IPS-NIHi7 (cell line): ENCODE measurements at regions not wholly inside any gene's neighbourhood (a gene's known extent, or its start where the extent isn't known, plus 50 kb on each side); places are given as distances from the start of the nearest gene placed in this dataset.
"Not testable (repeated sequence)": the region's sequence is repeated elsewhere in the genome, so short reads cannot be mapped to it uniquely, and the experiment has no call there.

ENCODE experiments used
- DNase-seq: peaks from one replicate; pipeline ENCODE4 v3.0.0; 2012; ENCODE audit warnings: mixed read lengths; ENCODE audit errors: extremely low spot score

DNA sequence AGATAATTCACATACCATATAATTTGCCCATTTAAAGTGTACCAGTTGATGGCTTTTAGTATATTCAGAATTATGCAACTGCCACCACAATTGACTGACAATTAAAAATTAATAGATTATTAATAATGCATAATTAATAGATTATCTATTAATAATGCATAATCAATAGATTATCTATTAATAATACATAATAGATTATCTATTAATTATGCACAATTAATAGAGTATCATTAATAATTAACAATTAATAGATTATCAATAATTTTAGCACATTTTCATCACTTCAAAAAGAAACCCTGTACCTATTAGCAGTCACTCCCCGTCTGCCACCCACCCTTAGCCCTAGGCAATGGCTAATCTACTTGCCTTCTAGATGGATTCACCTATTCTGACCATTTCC, 108.6 kb upstream of the NR3C2 start:
- DNase-seq = no peak

DNA sequence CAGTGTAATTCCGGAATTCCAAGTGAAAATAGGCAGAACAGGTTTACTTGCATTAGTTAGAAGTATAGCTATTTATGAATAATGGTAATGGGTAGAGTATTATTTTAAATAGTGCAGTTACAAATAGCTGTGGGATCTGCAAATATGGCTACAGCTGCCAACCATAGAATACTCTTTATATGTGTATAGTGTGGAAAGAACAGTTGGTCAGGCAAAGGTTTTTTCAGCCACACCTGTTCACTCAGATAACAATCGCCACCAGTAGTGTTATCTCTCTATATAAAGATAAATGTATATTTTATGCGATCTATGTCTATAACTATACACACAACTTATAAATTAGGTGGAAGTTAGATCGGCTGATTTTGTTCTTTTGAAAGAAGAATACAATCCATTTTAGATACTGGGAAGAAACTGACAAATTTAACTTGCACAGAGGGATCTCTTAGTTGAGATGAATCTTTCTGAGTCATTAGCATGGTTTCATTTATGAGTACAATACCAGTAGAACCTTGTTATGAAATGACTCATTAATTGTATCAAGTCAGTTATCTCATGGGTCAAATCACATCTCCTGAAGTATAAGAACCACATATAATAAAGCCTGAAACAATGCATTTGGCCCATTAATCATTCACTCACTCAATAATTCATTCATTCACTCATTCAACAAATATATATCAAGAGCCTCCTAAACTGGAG, 100.9 kb upstream of the NR3C2 start:
- DNase-seq = no peak

DNA sequence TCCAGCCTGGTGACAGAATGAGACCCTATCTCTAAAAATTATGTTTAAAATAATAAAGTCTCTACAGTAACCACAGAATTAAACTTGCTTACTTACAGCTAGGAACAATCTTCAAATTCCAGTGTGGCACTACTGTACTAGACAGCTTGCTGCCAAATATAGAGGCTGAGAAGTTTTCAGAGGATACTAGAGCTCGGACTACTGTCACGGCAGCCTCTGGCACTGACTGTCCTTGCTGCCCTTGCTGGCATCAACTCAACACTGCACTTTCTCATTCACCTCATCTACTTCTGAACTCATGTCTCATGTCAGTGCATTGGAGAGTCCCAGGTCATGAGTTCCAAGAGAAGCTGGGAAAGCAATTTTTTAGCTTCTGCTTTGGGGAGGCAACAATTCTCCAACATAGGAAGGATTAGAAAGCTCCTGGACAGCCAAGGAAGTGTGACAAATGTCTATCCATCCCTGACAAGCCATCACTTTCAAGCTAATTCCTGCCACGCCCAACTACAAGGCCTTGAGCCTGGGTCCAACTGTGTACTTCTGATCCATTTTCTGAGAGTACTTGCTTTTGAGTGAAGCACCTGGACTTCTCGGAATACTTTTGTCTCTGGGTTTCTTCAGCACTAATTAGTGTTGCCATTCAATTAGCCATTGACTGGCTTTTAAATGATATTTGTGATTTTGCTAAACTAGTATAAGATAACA, 98.6 kb upstream of the NR3C2 start:
- no peak for DNase-seq

DNA sequence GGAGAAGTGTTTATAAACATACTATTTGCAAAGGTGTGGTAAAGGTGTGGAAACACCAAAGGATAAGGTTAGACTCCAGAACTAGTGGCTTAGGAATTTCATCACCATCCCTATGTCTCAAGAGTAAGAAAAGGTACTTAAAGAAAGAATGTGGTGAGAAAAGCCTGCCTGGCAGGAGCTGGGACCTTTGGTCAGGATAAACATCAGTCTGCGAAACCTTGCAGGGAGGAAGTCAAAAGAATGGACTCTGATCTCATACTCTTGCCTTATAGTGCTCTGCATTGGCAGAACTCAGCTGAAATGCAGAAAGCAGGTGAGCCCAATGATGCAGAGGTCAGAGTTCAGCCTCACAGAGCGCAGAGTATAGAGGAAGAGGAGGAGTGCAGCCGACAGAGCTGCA, 97.2 kb upstream of the NR3C2 start:
- DNase-seq = peak; percentile 23

DNA sequence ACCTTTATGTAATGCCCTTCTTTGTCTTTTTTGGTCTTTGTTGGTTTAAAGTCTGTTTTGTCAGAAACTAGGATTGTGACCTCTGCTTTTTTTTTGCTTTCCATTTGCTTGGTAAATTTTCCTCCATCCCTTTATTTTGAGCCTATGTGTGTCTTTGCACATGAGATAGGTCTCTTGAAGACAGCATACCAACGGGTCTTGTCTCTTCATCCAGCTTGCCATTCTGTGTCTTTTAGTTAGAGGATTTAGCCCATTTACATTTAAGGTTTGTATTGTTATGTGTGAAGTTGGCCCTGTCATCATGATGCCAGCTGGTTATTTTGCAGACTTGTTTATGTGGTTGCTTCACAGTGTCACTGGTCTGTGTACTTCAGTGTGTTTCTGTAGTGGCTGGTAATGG, 91.6 kb upstream of the NR3C2 start:
- DNase-seq = not testable (repeated sequence)

DNA sequence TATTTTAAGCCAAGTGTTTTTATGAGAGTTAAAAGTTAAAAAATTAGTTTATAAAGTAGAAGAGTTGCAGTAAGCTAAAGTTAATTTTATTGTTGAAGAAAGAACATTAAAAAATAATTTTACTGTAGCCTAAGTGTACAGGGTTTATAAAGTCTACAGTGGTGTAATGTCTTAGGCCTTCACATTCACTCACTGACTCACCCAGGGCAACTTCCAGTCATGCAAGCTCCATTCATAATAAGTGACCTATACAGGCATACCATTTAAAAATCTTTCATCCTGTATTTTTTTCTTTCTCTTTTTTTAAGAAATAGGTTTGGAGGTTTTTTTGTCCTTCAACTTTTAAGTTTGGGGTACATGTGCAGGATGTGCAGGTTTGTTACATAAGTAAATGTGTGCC, 87.9 kb upstream of the NR3C2 start:
- no peak for DNase-seq

DNA sequence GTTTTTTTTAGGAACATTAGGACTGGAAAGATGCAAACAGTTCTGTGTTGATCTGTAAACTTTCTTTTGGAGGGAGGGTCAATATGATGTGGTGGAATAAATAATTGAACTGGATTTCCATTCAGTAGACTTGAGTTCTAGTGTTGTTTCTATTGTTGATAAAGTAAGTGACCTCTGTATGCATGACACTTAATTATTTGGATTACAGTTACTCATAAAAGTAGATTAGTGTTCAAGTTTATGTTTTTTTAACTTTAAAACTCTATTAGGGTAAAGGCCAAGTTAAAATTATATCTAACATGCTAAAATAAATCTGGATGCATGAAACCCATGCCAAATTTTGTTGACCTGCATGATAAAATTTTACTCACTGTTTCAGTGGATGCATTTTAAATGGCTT, 85.4 kb upstream of the NR3C2 start:
- no peak for DNase-seq

DNA sequence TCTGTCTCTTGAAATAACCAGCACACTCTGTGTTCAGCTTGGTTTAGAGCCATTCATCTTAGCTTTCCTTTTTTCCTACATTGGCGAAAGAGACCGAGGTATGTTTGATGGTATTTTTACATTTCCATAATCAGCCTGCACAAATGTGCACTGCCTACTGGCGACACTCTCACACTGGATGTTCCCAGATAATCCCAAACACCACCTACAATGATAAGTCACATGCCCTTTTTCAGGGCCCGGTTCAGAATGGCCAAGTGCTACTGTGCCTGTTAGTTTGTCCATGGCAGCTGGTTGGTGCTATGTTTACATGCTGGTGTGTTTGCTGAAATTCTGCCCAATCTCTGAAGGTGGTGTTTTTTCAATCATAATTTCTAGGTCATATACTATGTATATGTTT, 80.8 kb upstream of the NR3C2 start:
- no peak for DNase-seq

DNA sequence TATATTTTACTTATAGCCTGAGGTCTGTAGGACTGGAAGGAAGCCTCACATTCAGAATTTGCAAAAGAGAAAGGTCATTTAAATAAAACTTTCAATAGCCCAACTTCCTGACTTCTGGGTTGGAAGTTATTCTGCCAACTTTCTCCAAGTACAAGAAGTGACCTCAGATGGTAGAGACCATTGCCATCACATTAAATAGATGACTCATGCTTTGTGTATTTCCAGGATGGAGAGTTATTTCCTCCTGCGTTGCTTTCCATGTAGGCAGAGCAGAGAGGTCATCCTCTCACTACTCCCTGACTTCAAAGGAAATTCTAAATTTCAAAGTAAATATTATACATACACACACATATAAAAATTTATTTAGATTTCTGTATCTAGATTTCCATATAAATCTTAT, 73.0 kb upstream of the NR3C2 start:
- DNase-seq = no peak

DNA sequence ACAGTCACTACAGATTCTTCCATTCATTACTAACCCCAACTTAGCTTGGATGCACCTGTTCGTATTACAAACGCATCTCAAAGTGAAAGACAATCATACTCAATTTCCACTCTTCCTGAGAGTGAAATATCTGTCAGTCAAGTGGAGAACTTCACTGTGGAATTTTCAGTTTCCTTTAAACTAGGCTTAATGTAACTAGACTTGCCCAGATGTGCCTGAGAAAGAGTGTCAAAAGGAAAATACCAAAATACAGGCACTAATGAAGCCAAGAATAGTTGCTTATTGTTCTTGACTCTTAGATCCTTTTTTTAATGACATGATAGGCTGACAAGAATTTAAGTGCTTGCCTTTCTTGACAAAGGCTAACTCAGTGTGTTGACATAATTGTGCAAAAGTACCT, 72.4 kb upstream of the NR3C2 start:
- DNase-seq = no peak

DNA sequence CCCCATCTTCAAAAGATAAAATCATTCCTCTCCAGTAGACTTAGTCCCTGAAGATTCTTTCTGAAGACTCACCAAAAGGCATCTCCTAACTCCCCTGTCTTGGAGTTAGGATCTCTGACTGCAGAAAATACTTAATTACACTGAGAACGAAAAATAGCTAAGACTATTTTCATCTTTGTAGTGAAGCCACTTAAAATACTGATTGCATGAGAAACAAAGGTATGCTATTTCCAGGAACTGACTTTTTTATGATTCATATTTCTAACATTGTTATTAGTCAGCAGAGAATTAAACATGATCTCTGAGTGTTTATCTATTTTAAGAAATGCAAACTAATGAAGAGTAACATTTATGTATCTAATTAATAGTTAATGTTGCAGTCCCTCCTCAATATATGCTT, 71.8 kb upstream of the NR3C2 start:
- DNase-seq = no peak

DNA sequence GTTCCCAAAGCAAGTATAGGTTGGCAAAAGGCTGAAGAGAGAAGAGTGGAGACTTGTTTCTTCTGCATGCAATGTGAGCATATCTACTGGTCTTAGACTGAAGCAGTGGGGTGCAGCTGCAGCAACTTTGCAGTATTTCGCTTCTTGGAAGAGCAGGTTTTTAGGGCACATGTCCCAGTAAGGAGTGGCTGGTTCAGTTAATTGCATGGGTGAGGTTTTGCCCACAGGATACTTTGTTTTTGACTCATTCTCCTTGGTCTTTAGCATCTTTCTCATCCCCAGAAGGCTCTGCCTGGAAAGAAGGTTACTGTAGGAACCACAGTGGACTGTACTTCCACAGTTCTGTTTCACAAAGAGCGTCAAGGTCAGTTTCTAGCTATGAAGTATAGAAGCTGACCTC, 68.0 kb upstream of the NR3C2 start:
- DNase-seq = no peak

DNA sequence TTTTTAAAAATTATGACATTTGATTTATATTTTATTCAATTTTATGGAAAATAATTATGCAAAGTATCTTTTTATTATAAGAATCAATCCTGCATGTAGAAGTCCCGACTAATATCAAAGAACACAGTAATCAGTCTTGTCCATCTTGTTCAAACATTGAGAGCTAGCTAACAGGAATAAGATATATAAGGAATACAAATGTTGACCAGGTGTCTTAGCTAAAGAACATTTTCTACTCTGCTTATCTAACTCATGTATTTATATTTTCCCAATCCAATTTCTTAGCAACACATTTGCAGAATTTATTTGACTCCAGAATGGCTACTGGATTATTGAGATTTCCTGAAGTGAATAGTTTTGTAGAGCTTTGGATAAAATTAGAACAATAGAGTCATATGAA, 61.5 kb upstream of the NR3C2 start:
- no peak for DNase-seq

DNA sequence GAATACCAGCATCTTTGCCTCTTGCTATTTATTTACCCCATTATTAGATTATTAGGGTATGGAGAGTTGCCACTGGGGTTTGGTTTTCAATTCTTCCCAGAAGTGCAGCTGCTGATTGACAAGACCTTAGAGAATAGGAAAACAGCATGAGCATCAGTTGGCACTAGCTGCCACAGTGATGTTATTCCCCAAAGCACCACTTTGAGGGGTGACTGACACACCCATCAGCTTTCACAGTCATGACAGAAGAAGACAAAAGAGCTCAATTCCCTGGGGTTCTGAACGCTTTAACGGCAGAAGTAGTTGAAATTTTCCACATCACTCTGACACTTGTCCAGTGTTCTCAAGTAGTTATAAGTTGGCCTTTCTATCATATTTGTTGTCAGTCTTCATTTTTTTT, 55.0 kb upstream of the NR3C2 start:
- DNase-seq = no peak

DNA sequence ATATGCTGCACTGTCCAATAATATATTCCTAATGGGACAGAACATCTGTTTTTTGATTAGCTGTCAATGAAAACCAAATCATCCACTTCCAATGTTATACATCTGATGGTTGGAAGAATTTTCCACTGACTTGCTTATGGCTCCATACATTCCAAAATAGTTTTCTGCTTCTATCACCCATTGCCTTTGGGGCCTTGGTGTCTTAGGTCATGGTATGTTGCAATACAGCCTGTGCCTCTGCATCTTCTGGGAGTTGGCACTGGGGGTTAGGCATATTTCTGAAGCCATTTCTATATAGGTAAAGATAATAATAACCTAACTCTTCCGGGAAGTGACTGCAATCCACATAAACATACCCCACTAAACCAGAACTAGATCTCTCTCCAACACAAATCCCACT, 53.2 kb upstream of the NR3C2 start:
- no peak for DNase-seq
